ENCODE measurements at regions not wholly inside any gene's neighbourhood (a gene's known extent, or its start where the extent isn't known, plus 50 kb on each side); places are given as distances from the start of the nearest gene placed in this dataset.

- CTCF ChIA-PET: interaction anchor here (1.1 to 5.9 kb wide), 5 partner anchors 9 to 282 kb away, joined by 3 to 38 read pairs (median 7); no protein-coding TSS in a partner anchor
- no peak for TF ChIP-seq CTCF (IDR thresholded peaks at IDR 0.05; ENCODE audit: insufficient read depth, low read depth, low read length)
- POLR2A ChIA-PET: no interaction called here
Observed at GRCh38 chr3:150218841-150219240, 189.3 kb upstream of the TSC22D2 start.

GRCh38 chr3:150218236-150218635 is 189.9 kb upstream of the TSC22D2 start:
- DNase-seq (ENCODE audit: low read depth): no peak
- TF ChIP-seq CTCF (IDR thresholded peaks at IDR 0.05; ENCODE audit: insufficient read depth, low read depth, low read length): no peak
- Histone ChIP-seq H3K27me3 (ENCODE audit: control insufficient read depth, insufficient read depth, low read length) (no peaks in the 10 kb centered on the region), H3K36me3 (ENCODE audit: control insufficient read depth, insufficient read depth, low read length) (no peaks in the 10 kb centered on the region), H3K4me3 (ENCODE audit: low read depth, low read length) (no peak overlapping the region)
- ChIA-PET POLR2A (no interaction called here), CTCF (interaction anchor here (1.1 to 5.9 kb wide), 5 partner anchors 10 to 281 kb away, joined by 3 to 38 read pairs (median 5); no protein-coding TSS in a partner anchor)

More at GRCh38 chr3:150218841-150219240, 189.3 kb upstream of the TSC22D2 start:
- no peaks in the 10 kb centered on the region for H3K27me3 ChIP-seq (ENCODE audit: control insufficient read depth, insufficient read depth, low read length)
- H3K36me3 ChIP-seq (ENCODE audit: control insufficient read depth, insufficient read depth, low read length): no peaks in the 10 kb centered on the region
- no peak overlapping the region for H3K4me3 ChIP-seq (ENCODE audit: low read depth, low read length)
- no peak for DNase-seq (ENCODE audit: low read depth)

GRCh38 chr3:150217691-150218090 is 190.4 kb upstream of the TSC22D2 start:
- CTCF ChIA-PET: interaction anchor here (0.7 to 5.9 kb wide), 4 partner anchors 38 to 281 kb away, joined by 3 to 38 read pairs (median 17); no protein-coding TSS in a partner anchor
- TF ChIP-seq CTCF (IDR thresholded peaks at IDR 0.05; ENCODE audit: insufficient read depth, low read depth, low read length): no peak

GRCh38 chr3:150216866-150217600 is 191.1 kb upstream of the TSC22D2 start:
- no peak overlapping the region for H3K4me3 ChIP-seq (ENCODE audit: low read depth, low read length)
- POLR2A ChIA-PET: no interaction called here
- CTCF ChIA-PET: interaction anchor here (0.7 to 5.9 kb wide), 7 partner anchors 33 to 409 kb away, joined by 3 to 38 read pairs (median 5); no protein-coding TSS in a partner anchor

More at GRCh38 chr3:150217691-150218090, 190.4 kb upstream of the TSC22D2 start:
- Histone ChIP-seq H3K27me3 (ENCODE audit: control insufficient read depth, insufficient read depth, low read length) (no peaks in the 10 kb centered on the region), H3K4me3 (ENCODE audit: low read depth, low read length) (no peak overlapping the region), H3K36me3 (ENCODE audit: control insufficient read depth, insufficient read depth, low read length) (no peaks in the 10 kb centered on the region)
- DNase-seq (ENCODE audit: low read depth): no peak
- POLR2A ChIA-PET: no interaction called here

More at GRCh38 chr3:150216866-150217600, 191.1 kb upstream of the TSC22D2 start:
- no peak for TF ChIP-seq CTCF (IDR thresholded peaks at IDR 0.05; ENCODE audit: insufficient read depth, low read depth, low read length)
- DNase-seq (ENCODE audit: low read depth): no peak
- Histone ChIP-seq H3K27me3 (ENCODE audit: control insufficient read depth, insufficient read depth, low read length) (no peaks in the 10 kb centered on the region), H3K36me3 (ENCODE audit: control insufficient read depth, insufficient read depth, low read length) (no peaks in the 10 kb centered on the region)
